ENCODE measurements at regions not wholly inside any gene's neighbourhood (a gene's known extent, or its start where the extent isn't known, plus 50 kb on each side); places are given as distances from the start of the nearest gene placed in this dataset.

DNA sequence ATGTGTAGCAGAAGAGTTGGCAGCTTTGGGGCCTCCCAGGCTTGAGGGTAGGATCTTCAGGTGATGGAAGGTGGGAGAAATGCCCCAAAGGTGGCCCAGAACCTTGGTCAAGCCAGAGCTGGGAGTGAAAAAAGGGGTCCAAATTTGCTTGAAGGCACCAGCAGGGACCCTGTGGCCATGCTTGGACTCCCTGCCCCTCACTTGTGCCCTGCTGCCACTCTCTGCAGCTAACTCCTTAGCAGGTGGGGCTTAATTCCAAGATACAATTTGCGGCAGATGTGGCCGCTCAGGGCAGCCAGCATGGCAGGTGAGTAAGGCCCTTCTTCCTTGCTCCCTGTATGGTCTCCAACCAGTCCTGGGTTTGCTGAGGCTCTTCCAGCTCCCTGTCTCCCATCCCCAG is 51.3 kb upstream of the ADRA1D start:
- TF ChIP-seq, protein P1, sequence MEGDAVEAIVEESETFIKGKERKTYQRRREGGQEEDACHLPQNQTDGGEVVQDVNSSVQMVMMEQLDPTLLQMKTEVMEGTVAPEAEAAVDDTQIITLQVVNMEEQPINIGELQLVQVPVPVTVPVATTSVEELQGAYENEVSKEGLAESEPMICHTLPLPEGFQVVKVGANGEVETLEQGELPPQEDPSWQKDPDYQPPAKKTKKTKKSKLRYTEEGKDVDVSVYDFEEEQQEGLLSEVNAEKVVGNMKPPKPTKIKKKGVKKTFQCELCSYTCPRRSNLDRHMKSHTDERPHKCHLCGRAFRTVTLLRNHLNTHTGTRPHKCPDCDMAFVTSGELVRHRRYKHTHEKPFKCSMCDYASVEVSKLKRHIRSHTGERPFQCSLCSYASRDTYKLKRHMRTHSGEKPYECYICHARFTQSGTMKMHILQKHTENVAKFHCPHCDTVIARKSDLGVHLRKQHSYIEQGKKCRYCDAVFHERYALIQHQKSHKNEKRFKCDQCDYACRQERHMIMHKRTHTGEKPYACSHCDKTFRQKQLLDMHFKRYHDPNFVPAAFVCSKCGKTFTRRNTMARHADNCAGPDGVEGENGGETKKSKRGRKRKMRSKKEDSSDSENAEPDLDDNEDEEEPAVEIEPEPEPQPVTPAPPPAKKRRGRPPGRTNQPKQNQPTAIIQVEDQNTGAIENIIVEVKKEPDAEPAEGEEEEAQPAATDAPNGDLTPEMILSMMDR (IDR thresholded peaks at IDR 0.05; ENCODE audit: insufficient read depth, low read length, missing control alignments) = no peak
- CTCF ChIA-PET = interaction anchor here (1.3 kb wide), 1 partner anchor 9 kb away, joined by 3 read pairs; no protein-coding TSS in a partner anchor
- POLR2A ChIA-PET = no interaction called here

DNA sequence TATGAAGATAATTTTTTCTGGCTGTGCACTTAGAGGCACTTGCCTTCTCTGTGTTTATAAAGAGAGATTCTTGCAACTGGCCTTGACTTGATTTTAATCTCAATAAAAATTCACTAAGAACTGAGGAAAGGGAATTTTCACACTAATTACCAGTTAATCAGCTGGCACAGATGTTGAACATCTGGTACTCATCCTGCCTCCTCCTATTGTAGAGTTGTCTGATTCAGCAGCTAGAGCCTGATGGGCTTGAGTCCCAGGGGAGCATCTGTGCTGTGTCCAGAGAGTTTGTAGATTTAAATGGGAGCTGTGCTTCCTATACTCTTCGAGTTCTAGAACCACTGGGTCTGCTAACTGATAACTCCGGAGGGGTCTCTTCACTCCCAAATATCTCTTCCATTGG is 50.7 kb upstream of the ADRA1D start:
- POLR2A ChIA-PET = no interaction called here
- H3K4me3 ChIP-seq (ENCODE audit: low read depth, low read length) = no peak overlapping the region
- no peak for DNase-seq (ENCODE audit: low read depth, low spot score)
- CTCF ChIA-PET = no interaction called here
- TF ChIP-seq, protein P1 (IDR thresholded peaks at IDR 0.05; ENCODE audit: insufficient read depth, low read length, missing control alignments) = no peak

More for the DNA sequence above, 51.3 kb upstream of the ADRA1D start:
- H3K4me3 ChIP-seq (ENCODE audit: low read depth, low read length) = no peak overlapping the region
- DNase-seq (ENCODE audit: low read depth, low spot score) = no peak

DNA sequence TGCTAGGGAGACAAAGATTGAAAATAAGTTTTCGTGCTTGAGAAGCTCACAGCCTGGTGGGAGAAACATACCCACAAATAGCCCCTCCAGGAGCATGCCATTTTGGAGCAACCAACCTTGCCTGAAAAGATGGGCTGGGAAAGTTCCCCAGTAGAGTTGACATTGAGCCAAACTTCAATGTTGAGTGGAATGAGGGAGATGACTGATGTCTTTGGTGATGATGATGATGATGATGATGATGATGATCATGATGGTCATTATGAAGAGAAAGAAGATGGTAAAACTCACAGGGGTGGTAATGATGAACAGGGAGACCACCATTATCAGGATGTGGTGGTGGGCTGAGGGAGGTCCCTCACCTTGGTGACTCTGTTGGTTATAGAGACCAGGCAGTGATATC is 50.1 kb upstream of the ADRA1D start:
- TF ChIP-seq, protein P1 (IDR thresholded peaks at IDR 0.05; ENCODE audit: insufficient read depth, low read length, missing control alignments) = no peak
- no peak overlapping the region for H3K4me3 ChIP-seq (ENCODE audit: low read depth, low read length)
- DNase-seq (ENCODE audit: low read depth, low spot score) = no peak
- POLR2A ChIA-PET = no interaction called here
- CTCF ChIA-PET = no interaction called here

All from AG04449 (cell line).